GM12875 (cell line): ENCODE measurements at regions not wholly inside any gene's neighbourhood (a gene's known extent, or its start where the extent isn't known, plus 50 kb on each side); places are given as distances from the start of the nearest gene placed in this dataset.

ENCODE experiments used
- H3K4me3 ChIP-seq: one replicate; pipeline ENCODE4 v1.5.1; 2011; ENCODE audit warnings: low read depth, low read length, control low read depth
- TF ChIP-seq, protein P1 (sequence below): IDR thresholded peaks from 2 replicates; pipeline ENCODE4 v1.5.1; 2011; ENCODE audit warnings: low read depth, mild to moderate bottlenecking, control low read depth, inconsistent platforms, low read length, moderate library complexity, borderline replicate concordance; ENCODE audit not compliant: insufficient read depth

DNA sequence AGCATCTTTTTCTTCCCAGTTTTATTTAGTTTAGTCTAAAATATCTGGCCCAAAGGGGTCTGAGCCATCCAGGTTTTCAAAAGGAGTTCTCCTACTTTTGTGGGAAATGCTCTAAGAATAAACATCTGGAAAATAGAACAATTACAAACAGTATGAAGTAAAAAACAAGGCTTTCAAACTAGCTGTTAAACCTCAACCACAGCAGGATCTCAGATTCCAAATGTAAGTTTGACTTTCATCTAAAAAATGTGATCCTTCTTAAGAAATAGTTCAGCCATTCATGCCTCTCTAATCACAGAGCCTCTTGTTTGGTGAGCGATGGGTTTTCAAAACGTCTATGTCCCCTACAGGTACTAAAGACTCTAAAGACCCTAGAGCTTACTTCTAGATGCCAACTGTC lies 413.5 kb downstream of the DUSP10 start:
- TF ChIP-seq, protein P1, sequence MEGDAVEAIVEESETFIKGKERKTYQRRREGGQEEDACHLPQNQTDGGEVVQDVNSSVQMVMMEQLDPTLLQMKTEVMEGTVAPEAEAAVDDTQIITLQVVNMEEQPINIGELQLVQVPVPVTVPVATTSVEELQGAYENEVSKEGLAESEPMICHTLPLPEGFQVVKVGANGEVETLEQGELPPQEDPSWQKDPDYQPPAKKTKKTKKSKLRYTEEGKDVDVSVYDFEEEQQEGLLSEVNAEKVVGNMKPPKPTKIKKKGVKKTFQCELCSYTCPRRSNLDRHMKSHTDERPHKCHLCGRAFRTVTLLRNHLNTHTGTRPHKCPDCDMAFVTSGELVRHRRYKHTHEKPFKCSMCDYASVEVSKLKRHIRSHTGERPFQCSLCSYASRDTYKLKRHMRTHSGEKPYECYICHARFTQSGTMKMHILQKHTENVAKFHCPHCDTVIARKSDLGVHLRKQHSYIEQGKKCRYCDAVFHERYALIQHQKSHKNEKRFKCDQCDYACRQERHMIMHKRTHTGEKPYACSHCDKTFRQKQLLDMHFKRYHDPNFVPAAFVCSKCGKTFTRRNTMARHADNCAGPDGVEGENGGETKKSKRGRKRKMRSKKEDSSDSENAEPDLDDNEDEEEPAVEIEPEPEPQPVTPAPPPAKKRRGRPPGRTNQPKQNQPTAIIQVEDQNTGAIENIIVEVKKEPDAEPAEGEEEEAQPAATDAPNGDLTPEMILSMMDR: no peak
- no peak overlapping the region for H3K4me3 ChIP-seq

DNA sequence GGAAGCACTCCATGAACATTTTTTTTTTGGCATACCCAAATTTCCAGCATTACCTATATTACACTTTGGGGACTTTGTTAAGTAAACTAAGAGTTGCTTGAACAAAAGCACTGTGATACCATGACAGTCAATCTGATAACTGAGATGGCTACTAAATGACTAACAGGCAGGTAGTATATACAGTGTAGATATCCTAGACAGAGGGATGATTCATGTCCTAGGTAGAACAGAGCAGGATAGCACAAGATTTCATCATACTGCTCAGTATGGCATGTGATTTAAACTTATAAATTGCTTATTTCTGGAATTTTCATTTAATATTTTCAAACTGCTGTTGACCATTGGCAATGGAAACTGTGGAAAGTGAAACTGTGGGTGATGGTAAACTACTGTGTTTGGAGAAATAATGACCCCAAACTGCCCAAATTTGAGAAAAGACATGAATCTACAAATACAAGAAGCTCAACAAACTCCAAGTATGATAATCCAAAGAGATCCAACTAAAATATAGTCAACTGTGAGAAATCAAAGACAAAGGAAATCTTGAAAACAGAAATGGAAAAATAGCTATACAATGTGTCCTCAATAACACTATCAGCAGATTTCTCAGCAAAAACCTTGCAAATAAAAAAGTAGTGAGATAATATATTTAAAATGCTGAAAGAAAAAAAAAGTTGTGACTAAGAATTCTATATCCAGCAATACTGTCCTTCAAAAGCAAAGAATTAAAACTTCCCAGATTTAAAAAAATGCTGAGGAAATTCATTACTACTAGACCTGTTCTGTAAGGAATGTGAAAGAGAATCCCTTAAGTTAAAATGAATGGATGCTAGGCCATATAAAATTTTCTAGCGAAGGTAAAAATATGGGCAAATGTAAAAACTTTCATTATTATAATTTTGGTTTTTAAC lies 410.4 kb downstream of the DUSP10 start:
- H3K4me3 ChIP-seq: no peak overlapping the region
- TF ChIP-seq, protein P1: no peak

DNA sequence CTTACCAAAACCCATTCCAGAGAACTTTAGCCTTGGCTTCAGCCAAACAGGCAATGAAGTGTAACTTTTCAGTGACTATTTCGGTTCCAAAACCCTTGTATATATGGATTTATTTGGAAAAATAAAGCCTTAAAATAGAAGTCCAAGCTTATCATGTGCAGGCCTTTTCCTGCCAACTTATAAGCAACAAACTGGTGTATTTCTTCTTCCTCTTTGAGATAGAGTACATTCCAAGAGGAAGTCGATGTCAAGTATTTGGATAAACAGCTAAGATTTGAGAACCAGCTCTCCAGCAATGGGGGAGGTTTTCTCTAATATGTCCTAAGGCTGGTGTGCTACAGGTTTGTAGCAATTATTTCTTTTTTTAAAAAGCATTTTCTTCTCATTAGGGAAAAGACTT lies 407.8 kb downstream of the DUSP10 start:
- TF ChIP-seq, protein P1: no peak
- H3K4me3 ChIP-seq: no peak overlapping the region

DNA sequence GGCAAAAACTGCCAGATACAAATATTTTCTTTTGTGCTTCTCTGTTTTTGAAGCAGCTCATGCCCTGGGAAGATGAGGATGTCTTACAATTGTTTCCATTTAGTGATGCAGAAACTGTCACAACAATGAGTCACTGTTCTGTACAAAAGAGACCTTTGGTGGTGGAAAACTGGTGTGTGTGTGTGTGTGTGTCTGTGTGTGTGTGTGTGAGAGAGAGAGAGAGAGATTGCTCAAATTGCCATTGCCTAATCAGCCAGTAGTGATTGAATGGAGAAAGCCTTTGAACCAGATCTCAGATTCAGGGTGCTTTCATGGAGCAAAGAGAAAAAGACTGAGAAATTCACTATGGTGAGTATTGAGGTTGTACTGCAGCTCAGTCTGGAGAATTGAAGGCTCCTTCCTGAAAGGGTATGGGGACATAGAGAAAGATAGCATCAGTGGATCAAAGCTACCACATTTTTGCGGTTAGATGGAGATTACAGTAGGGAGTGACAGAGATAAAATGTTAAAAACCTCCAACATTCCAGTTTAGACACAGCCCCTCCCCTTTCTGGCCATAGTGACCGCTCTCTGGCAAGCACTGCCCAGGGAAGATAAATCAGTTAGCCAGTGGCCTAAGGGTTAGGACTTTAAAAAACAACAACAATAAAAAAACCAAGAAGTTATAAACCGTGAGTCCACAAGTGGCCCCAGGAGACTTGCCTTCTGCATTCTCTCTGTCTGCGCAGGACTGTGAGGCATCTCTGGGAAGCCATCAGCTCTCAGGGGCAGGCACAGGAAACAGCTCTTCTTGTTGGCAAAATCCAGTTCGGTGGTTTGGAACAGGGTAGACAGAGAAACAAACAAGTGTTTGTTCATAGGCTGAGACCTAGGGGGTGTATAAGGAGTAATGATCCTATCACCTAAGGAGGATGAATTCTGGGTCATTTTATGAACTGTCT lies 406.5 kb downstream of the DUSP10 start:
- TF ChIP-seq, protein P1: no peak
- no peak overlapping the region for H3K4me3 ChIP-seq

DNA sequence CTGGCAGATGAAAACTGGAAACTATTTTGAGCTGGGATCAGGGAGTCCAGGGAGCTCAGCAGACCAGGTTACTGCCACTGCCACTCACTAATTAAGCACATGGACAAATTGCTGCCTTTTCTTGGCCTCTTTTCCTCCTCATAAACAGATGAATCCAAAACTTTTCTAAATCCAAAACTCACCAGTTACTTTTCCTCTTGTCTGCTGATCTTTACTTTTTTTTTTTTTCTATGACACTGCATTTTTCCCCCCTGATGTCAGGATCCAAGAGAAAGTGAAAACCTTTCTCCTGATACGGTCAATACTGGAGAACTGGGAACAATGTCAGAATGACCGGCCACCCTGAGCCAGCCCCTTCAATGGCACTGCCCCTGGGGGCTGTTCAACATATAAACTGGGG lies 405.8 kb downstream of the DUSP10 start:
- TF ChIP-seq, protein P1: no peak
- H3K4me3 ChIP-seq: no peak overlapping the region

DNA sequence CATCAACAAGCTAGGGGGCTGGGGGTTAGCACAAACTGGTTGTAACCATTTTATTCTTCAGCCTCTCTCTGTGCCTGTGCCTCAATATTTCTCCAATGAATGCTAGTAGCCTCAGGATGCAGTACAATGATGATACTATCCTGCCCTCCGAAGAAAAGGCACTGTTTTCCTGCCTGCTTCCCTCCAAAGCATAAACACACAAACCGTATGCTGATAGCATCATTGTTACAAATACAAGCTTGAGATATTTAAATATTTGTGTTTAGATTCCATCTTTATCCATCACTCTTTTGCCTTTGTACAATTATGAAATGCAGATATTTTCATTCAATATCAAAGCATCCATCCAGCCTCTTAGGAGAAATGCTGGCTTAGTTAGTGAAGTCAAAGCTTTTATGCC lies 404.8 kb downstream of the DUSP10 start:
- no peak overlapping the region for H3K4me3 ChIP-seq
- TF ChIP-seq, protein P1: no peak

DNA sequence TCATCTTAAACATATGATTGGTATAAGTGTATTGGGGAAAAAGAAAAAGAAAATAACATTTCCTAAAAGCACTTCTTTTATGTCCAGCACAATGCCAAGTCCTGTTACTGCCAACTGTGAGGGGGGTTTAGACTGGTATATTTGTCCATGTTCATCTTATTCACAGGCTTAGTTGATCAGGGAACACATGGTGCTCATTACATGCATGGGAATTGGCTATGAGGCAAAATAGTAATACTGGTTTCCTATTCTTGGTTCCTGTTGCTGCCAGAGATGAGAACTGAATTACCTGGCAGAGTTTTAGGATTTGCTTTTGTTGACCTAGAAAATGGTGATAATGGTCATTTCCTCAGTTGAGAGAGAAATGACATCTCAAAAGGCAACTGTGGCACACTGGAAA lies 398.8 kb downstream of the DUSP10 start:
- TF ChIP-seq, protein P1: no peak
- no peak overlapping the region for H3K4me3 ChIP-seq
